Posterior cingulate gyrus (tissue), 11 donors: ENCODE measurements at regions not wholly inside any gene's neighbourhood (a gene's known extent, or its start where the extent isn't known, plus 50 kb on each side); places are given as distances from the start of the nearest gene placed in this dataset.

Experiments used
- DNase-seq, 10 donors: peaks; one replicate each; pipeline versions ENCODE4 v3.0.0 to v3.0.0-alpha.2; 2020 to 2021; ENCODE audit warnings: mixed read lengths in 3 of 10
- intact Hi-C: fragments of 100-400 bp; cut with DNase I; formaldehyde crosslinking; loops from one replicate; pipeline ENCODE4 v1.15.1; 2023

GRCh38 chr6:3597500-3598064, 140.7 kb upstream of the SLC22A23 start:
- intact Hi-C loops: no loop called here
- no peak for DNase-seq

- intact Hi-C loops: no loop called here
- no peak for DNase-seq
Observed at GRCh38 chr6:3596766-3597165, 139.9 kb upstream of the SLC22A23 start.

GRCh38 chr6:3594201-3594600, 137.4 kb upstream of the SLC22A23 start:
- intact Hi-C loops: no loop called here
- DNase-seq: no peak

- intact Hi-C loops: no loop called here
- DNase-seq: no peak
Observed at GRCh38 chr6:3593161-3593560, 136.3 kb upstream of the SLC22A23 start.

GRCh38 chr6:3592371-3592941, 135.6 kb upstream of the SLC22A23 start:
- intact Hi-C loops: no loop called here
- DNase-seq: no peak

GRCh38 chr6:3591970-3592369, 135.1 kb upstream of the SLC22A23 start:
- intact Hi-C loops: no loop called here
- DNase-seq: no peak

- no peak for DNase-seq
- intact Hi-C loops: no loop called here
Observed at GRCh38 chr6:3587660-3588059, 130.8 kb upstream of the SLC22A23 start.

GRCh38 chr6:3585320-3585935, 128.6 kb upstream of the SLC22A23 start:
- DNase-seq: no peak
- intact Hi-C loops: no loop called here

- intact Hi-C loops: no loop called here
- DNase-seq: no peak
Observed at GRCh38 chr6:3584606-3585005, 127.8 kb upstream of the SLC22A23 start.

GRCh38 chr6:3581469-3581868, 124.6 kb upstream of the SLC22A23 start:
- DNase-seq: no peak
- intact Hi-C loops: no loop called here

GRCh38 chr6:3579652-3580175, 122.9 kb upstream of the SLC22A23 start:
- DNase-seq: no peak
- intact Hi-C loops: no loop called here

- no peak for DNase-seq
- intact Hi-C loops: no loop called here
Observed at GRCh38 chr6:3578981-3579380, 122.1 kb upstream of the SLC22A23 start.

- no peak for DNase-seq
- intact Hi-C loops: no loop called here
Observed at GRCh38 chr6:3577517-3577916, 120.7 kb upstream of the SLC22A23 start.

GRCh38 chr6:3575701-3576100, 118.9 kb upstream of the SLC22A23 start:
- intact Hi-C loops: no loop called here
- no peak for DNase-seq

- DNase-seq: no peak
- intact Hi-C loops: no loop called here
Observed at GRCh38 chr6:3575166-3575565, 118.3 kb upstream of the SLC22A23 start.

GRCh38 chr6:3573670-3574069, 116.8 kb upstream of the SLC22A23 start:
- intact Hi-C loops: no loop called here
- no peak for DNase-seq

GRCh38 chr6:3571836-3572235, 115.0 kb upstream of the SLC22A23 start:
- intact Hi-C loops: no loop called here
- no peak for DNase-seq

- intact Hi-C loops: no loop called here
- no peak for DNase-seq
Observed at GRCh38 chr6:3571250-3571681, 114.4 kb upstream of the SLC22A23 start.

- no peak for DNase-seq
- intact Hi-C loops: no loop called here
Observed at GRCh38 chr6:3569816-3570215, 113.0 kb upstream of the SLC22A23 start.

GRCh38 chr6:3568396-3569082, 111.7 kb upstream of the SLC22A23 start:
- DNase-seq: no peak
- intact Hi-C loops: no loop called here

- intact Hi-C loops: no loop called here
- no peak for DNase-seq
Observed at GRCh38 chr6:3566812-3567211, 110.0 kb upstream of the SLC22A23 start.

GRCh38 chr6:3565291-3565690, 108.4 kb upstream of the SLC22A23 start:
- intact Hi-C loops: no loop called here
- no peak for DNase-seq
